ENCODE measurements at regions not wholly inside any gene's neighbourhood (a gene's known extent, or its start where the extent isn't known, plus 50 kb on each side); places are given as distances from the start of the nearest gene placed in this dataset.

DNA sequence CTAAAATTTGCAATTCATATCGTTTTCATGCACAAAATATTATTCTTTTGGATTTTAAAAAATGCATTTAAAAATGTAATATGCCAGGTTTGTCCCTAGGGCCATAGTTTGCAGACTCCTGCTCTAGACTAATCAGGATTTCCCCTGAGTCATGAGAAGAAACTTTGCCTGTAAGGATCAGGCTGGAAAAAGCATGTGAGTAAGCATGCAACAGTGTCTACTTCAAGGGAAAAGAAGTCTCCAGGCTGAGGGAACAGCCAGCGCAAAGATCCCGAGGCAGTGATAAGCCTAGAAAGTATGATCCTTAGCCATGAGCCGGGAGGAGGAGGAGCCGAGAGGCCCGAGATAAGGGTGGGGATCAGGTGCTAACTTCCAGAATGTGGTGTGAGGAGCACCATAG, 382.8 kb upstream of the CFAP20DC start:
- no peak for DNase-seq (ENCODE audit: low read depth)
- TF ChIP-seq, protein P1, sequence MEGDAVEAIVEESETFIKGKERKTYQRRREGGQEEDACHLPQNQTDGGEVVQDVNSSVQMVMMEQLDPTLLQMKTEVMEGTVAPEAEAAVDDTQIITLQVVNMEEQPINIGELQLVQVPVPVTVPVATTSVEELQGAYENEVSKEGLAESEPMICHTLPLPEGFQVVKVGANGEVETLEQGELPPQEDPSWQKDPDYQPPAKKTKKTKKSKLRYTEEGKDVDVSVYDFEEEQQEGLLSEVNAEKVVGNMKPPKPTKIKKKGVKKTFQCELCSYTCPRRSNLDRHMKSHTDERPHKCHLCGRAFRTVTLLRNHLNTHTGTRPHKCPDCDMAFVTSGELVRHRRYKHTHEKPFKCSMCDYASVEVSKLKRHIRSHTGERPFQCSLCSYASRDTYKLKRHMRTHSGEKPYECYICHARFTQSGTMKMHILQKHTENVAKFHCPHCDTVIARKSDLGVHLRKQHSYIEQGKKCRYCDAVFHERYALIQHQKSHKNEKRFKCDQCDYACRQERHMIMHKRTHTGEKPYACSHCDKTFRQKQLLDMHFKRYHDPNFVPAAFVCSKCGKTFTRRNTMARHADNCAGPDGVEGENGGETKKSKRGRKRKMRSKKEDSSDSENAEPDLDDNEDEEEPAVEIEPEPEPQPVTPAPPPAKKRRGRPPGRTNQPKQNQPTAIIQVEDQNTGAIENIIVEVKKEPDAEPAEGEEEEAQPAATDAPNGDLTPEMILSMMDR (IDR thresholded peaks at IDR 0.05; ENCODE audit: insufficient read depth, low read depth, low read length, missing control alignments), result no peak
- H3K4me3 ChIP-seq (ENCODE audit: low read depth, low read length), result no peak overlapping the region

GRCh38 chr3:59430341-59430740, 380.5 kb upstream of the CFAP20DC start:
- DNase-seq (ENCODE audit: low read depth), result no peak
- TF ChIP-seq, protein P1 (IDR thresholded peaks at IDR 0.05; ENCODE audit: insufficient read depth, low read depth, low read length, missing control alignments), result no peak
- H3K4me3 ChIP-seq (ENCODE audit: low read depth, low read length), result no peak overlapping the region

- no peak for DNase-seq (ENCODE audit: low read depth)
Measured at GRCh38 chr3:59429198-59429597, 379.4 kb upstream of the CFAP20DC start.

DNA sequence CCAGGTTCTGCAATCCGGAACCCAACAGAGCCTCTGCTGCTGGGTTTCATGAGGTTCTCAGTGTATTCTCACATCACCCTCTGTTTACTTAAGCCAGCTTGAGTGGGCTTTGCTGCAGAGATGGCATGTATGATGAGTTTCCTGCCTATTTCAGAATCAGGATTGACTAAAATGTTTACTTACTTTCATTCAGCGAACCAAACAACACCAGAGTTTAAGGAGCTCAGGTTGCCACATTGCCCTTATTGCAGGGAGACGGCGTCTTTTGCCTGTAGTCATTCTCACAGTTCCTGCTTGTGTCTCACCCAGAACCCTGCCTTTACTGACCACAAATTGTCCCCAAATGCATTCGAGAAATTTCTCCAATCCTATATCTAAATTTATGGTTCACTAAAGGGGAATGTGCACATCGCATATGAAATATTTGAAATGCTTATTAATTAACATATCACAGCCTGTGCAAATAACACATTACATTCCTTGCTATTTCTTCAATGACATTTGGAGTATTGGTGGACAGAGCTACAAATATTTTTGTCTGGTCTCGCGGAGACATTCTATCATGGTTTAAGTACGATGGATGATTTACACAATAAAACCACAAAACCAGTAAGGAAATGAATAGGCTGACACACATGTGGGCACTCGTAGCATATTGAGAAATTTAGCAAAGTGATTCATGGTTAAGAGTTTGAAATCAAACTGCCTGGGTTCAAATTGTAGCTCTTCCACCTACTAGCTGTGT, 377.2 kb upstream of the CFAP20DC start:
- no peak overlapping the region for H3K4me3 ChIP-seq (ENCODE audit: low read depth, low read length)
- no peak for DNase-seq (ENCODE audit: low read depth)
- TF ChIP-seq, protein P1 (IDR thresholded peaks at IDR 0.05; ENCODE audit: insufficient read depth, low read depth, low read length, missing control alignments), result no peak

More at GRCh38 chr3:59429198-59429597, 379.4 kb upstream of the CFAP20DC start:
- TF ChIP-seq, protein P1 (IDR thresholded peaks at IDR 0.05; ENCODE audit: insufficient read depth, low read depth, low read length, missing control alignments), result no peak
- H3K4me3 ChIP-seq (ENCODE audit: low read depth, low read length), result no peak overlapping the region

GRCh38 chr3:59425942-59426341, 376.1 kb upstream of the CFAP20DC start:
- TF ChIP-seq, protein P1 (IDR thresholded peaks at IDR 0.05; ENCODE audit: insufficient read depth, low read depth, low read length, missing control alignments), result no peak
- no peak overlapping the region for H3K4me3 ChIP-seq (ENCODE audit: low read depth, low read length)

GRCh38 chr3:59425371-59425770, 375.5 kb upstream of the CFAP20DC start:
- DNase-seq (ENCODE audit: low read depth), result no peak
- H3K4me3 ChIP-seq (ENCODE audit: low read depth, low read length), result no peak overlapping the region
- TF ChIP-seq, protein P1 (IDR thresholded peaks at IDR 0.05; ENCODE audit: insufficient read depth, low read depth, low read length, missing control alignments), result no peak

More at GRCh38 chr3:59425942-59426341, 376.1 kb upstream of the CFAP20DC start:
- DNase-seq (ENCODE audit: low read depth), result peak; percentile 59

Measured in GM12865 (cell line).